OCI-LY1 (cell line): ENCODE measurements at regions not wholly inside any gene's neighbourhood (a gene's known extent, or its start where the extent isn't known, plus 50 kb on each side); places are given as distances from the start of the nearest gene placed in this dataset.

Experiments used
- H2AFZ ChIP-seq: fragments of 200-600 bp; sonication (generic), shearing (Covaris generic); 2 replicates; pipeline ENCODE4 v1.6.0; 2014; ENCODE audit warnings: antibody characterized with exemption, mild to moderate bottlenecking, low read length
- H3F3A ChIP-seq: fragments of 200-600 bp; sonication (generic), shearing (Covaris generic); 2 replicates; pipeline ENCODE4 v1.6.0; 2014; ENCODE audit warnings: mild to moderate bottlenecking, antibody characterized with exemption, low read length, moderate library complexity; ENCODE audit not compliant: insufficient read depth
- H3K27ac ChIP-seq: fragments of 200-600 bp; sonication (generic); 2 replicates; pipeline ENCODE4 v1.5.1; 2014; ENCODE audit warnings: low read length, mixed run types, mild to moderate bottlenecking, low read depth; ENCODE audit not compliant: poor library complexity, severe bottlenecking
- H3K27me3 ChIP-seq: fragments of 200-600 bp; sonication (generic); 2 replicates; pipeline ENCODE4 v1.6.0; 2014; ENCODE audit warnings: antibody characterized with exemption, mild to moderate bottlenecking, low read length, moderate library complexity; ENCODE audit not compliant: insufficient read depth
- H3K36me3 ChIP-seq: fragments of 200-600 bp; sonication (generic); 2 replicates; pipeline ENCODE4 v1.6.1; 2014; ENCODE audit warnings: mild to moderate bottlenecking, antibody characterized with exemption, low read length, moderate library complexity, mixed read lengths; ENCODE audit not compliant: insufficient read depth
- H3K4me1 ChIP-seq: fragments of 200-600 bp; sonication (generic); 2 replicates; pipeline ENCODE4 v1.5.1; 2014; ENCODE audit warnings: mild to moderate bottlenecking, low read length, moderate library complexity; ENCODE audit not compliant: insufficient read depth, severe bottlenecking
- H3K4me2 ChIP-seq: fragments of 200-600 bp; sonication (generic), shearing (Covaris generic); 2 replicates; pipeline ENCODE4 v1.6.1; 2014; ENCODE audit warnings: low read length
- H3K4me3 ChIP-seq: fragments of 200-600 bp; sonication (generic); 2 replicates; pipeline ENCODE4 v1.5.1; 2014; ENCODE audit warnings: low read length, low read depth, mild to moderate bottlenecking, mixed read lengths; ENCODE audit not compliant: poor library complexity, severe bottlenecking
- H3K79me2 ChIP-seq: fragments of 200-600 bp; shearing (Covaris generic); 2 replicates; pipeline ENCODE4 v1.6.1; 2016; ENCODE audit warnings: mixed run types, low read length, mixed read lengths; ENCODE audit not compliant: insufficient read depth
- H3K9ac ChIP-seq: fragments of 200-600 bp; sonication (generic), shearing (Covaris generic); 2 replicates; pipeline ENCODE4 v1.6.1; 2014; ENCODE audit warnings: mild to moderate bottlenecking, low read length, mixed read lengths
- H3K9me2 ChIP-seq: fragments of 200-600 bp; sonication (generic), shearing (Covaris generic); 2 replicates; pipeline ENCODE4 v1.6.1; 2014; ENCODE audit warnings: low read depth, mild to moderate bottlenecking, low read length, mixed read lengths
- H3K9me3 ChIP-seq: fragments of 200-600 bp; shearing (Covaris generic); 2 replicates; pipeline ENCODE4 v1.6.1; 2014; ENCODE audit warnings: low read length, mixed read lengths
- H4K20me1 ChIP-seq: fragments of 200-600 bp; sonication (generic), shearing (Covaris generic); 2 replicates; pipeline ENCODE4 v1.6.0; 2016; ENCODE audit warnings: mild to moderate bottlenecking, low read length; ENCODE audit not compliant: insufficient read depth
- EZH2 ChIP-seq: fragments of 200-600 bp; sonication (generic), shearing (Covaris generic); IDR thresholded peaks from 2 replicates; pipeline ENCODE4 v1.8.0; 2017; ENCODE audit warnings: borderline replicate concordance, mixed run types, mild to moderate bottlenecking, antibody characterized with exemption, low read length, moderate library complexity, mixed read lengths
- TF ChIP-seq, protein P1 (sequence below): fragments of 200-600 bp; sonication (generic), shearing (Covaris generic); IDR thresholded peaks from 2 replicates; pipeline ENCODE4 v1.5.1; 2017; ENCODE audit warnings: mild to moderate bottlenecking, antibody characterized with exemption, low read length, moderate library complexity, mixed read lengths

DNA sequence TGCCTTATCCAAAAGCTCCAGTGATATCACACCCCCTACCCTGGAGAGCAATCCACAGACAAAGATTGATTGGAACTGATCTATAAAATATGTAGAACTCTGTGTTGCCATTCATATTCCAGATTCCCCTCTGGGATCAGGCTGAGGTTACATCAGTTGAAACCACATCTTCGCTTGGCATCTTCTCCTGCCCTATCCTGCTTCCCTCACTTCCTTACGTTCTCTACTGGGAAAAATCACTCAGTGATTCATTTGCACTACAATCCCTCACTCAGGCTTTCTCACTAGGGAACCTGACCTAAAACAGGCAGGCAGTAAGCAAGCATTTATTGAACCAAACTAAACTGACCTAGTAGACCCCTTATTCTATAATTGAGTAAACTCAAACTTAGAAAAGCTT, 111.7 kb downstream of the ESM1 start:
- H3K79me2 ChIP-seq: no peaks in the 10 kb centered on the region
- no peaks in the 10 kb centered on the region for H3K36me3 ChIP-seq
- no peak overlapping the region for H3K4me3 ChIP-seq
- no peaks in the 10 kb centered on the region for H3K27me3 ChIP-seq
- H3F3A ChIP-seq: no peaks in the 10 kb centered on the region
- TF ChIP-seq EZH2: no peak
- TF ChIP-seq, protein P1, sequence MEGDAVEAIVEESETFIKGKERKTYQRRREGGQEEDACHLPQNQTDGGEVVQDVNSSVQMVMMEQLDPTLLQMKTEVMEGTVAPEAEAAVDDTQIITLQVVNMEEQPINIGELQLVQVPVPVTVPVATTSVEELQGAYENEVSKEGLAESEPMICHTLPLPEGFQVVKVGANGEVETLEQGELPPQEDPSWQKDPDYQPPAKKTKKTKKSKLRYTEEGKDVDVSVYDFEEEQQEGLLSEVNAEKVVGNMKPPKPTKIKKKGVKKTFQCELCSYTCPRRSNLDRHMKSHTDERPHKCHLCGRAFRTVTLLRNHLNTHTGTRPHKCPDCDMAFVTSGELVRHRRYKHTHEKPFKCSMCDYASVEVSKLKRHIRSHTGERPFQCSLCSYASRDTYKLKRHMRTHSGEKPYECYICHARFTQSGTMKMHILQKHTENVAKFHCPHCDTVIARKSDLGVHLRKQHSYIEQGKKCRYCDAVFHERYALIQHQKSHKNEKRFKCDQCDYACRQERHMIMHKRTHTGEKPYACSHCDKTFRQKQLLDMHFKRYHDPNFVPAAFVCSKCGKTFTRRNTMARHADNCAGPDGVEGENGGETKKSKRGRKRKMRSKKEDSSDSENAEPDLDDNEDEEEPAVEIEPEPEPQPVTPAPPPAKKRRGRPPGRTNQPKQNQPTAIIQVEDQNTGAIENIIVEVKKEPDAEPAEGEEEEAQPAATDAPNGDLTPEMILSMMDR: no peak
- H2AFZ ChIP-seq: no peak overlapping the region
- no peak overlapping the region for H3K27ac ChIP-seq
- H3K4me1 ChIP-seq: no peaks in the 10 kb centered on the region
- no peaks in the 10 kb centered on the region for H3K9me3 ChIP-seq
- no peaks in the 10 kb centered on the region for H3K9me2 ChIP-seq
- no peaks in the 10 kb centered on the region for H4K20me1 ChIP-seq
- no peak overlapping the region for H3K9ac ChIP-seq
- H3K4me2 ChIP-seq: no peak overlapping the region

DNA sequence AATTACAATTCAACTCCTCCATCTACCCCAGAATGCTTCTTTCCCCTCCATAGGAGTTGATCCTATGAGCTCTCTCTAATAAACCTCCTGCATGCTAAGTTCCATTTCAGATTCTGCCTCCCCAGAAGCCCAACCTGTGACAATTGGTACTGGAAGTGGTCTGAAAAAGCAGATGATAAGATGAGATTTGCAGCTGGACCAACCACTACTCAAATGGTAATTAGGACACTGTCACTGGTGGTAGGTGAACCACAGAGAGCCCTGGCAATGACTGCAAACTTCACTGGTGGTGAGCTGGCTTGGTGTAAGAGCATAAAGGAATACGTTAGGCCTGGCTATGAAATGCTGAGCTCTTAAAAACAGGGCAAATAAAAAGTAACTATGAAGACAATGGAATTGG, 112.6 kb downstream of the ESM1 start:
- Histone ChIP-seq H3K9me2 (no peaks in the 10 kb centered on the region), H3K27me3 (no peaks in the 10 kb centered on the region), H3K9ac (no peak overlapping the region), H3K27ac (no peak overlapping the region), H3K4me1 (no peaks in the 10 kb centered on the region), H3K4me3 (no peak overlapping the region), H3K4me2 (no peak overlapping the region), H2AFZ (no peak overlapping the region), H3F3A (no peaks in the 10 kb centered on the region), H3K9me3 (no peaks in the 10 kb centered on the region), H4K20me1 (no peaks in the 10 kb centered on the region), H3K36me3 (no peaks in the 10 kb centered on the region), H3K79me2 (no peaks in the 10 kb centered on the region)
- TF ChIP-seq, protein P1: no peak
- no peak for TF ChIP-seq EZH2

- H2AFZ ChIP-seq: no peak overlapping the region
- no peak overlapping the region for H3K4me3 ChIP-seq
- no peaks in the 10 kb centered on the region for H3K9me3 ChIP-seq
- H4K20me1 ChIP-seq: no peaks in the 10 kb centered on the region
- no peaks in the 10 kb centered on the region for H3K36me3 ChIP-seq
- H3K4me1 ChIP-seq: no peaks in the 10 kb centered on the region
- no peak overlapping the region for H3K9ac ChIP-seq
- no peaks in the 10 kb centered on the region for H3K9me2 ChIP-seq
- no peaks in the 10 kb centered on the region for H3K27me3 ChIP-seq
- no peaks in the 10 kb centered on the region for H3F3A ChIP-seq
- H3K79me2 ChIP-seq: no peaks in the 10 kb centered on the region
- H3K4me2 ChIP-seq: no peak overlapping the region
- H3K27ac ChIP-seq: no peak overlapping the region
- no peak for TF ChIP-seq EZH2
- TF ChIP-seq, protein P1: no peak
These were observed 115.1 kb downstream of the ESM1 start for GRCh38 chr5:54870271-54870670.
